ENCODE measurements at regions not wholly inside any gene's neighbourhood (a gene's known extent, or its start where the extent isn't known, plus 50 kb on each side); places are given as distances from the start of the nearest gene placed in this dataset.

DNA sequence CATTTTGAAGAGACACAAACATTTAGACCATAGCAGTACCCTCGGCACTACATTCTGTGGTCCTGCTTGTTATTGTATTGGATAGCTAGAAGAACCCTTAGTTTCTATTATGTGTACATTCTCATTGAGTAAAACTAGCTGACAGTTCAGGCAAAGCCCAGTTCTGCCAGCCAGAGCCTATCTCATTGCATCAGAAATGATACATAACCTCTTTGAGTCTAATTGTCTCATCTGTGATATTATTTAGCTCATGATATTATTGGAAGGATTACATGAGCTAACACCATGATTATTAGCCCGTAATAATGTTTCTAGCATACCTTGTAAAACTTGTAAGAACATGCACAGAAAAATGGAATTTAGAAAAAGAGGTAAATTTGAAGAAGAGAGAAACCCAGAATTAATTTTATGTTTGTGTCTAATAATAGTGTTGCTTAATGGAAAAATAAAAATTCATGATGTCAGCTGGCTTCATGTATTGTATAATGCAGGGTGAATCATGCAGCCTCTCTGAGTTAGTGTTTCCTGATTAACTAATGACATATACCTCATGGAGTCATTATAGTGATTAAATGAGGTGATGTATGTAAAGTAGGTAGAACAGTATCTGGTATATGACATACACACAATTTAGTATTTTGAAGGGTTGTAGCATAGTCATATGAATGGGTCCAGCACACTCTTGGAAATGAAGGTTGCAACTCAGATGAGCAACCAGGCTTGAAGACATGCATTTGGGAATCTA is 339.4 kb upstream of the GRM7 start:
- ATAC-seq (no peak), DNase-seq (ENCODE audit: low spot score) (no peak)

DNA sequence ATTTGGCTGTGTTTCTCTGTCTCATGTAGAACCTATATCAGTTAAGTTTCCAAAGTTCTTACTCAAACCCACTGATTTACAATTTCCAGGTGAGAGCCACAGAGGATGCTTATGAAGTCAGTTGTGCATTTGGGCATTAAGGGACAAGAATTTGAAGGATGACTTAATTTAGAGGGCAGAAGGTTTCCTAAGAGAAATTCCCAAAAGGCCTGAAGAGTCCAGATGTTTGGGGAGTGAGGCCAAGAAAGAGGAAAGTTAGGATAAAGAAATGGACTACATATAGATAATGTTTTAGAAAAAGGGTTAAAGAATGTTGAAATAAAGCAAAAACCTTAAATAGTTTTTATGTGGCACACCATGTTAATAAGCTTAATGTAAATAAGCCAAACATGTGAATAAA is 338.7 kb upstream of the GRM7 start:
- no peak for ATAC-seq
- DNase-seq (ENCODE audit: low spot score), result no peak

DNA sequence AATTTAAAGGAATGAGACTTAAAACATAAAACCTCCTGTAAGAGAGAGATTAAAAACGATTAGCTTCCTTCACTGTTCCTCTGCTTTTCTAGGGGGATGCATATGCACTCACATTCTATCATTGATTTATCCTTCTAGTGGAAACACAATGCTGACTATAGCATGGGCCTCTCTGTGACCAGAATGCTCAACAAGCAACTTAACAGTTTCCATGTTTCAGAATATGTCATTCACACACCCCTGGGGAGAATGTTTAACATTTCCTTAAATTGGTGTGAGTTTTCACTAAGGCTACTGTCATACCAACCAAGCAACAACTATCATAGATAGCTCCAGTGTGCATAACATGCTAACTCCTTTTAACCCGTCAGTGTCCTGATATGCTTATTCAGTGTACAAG is 337.9 kb upstream of the GRM7 start:
- no peak for DNase-seq (ENCODE audit: low spot score)
- no peak for ATAC-seq

DNA sequence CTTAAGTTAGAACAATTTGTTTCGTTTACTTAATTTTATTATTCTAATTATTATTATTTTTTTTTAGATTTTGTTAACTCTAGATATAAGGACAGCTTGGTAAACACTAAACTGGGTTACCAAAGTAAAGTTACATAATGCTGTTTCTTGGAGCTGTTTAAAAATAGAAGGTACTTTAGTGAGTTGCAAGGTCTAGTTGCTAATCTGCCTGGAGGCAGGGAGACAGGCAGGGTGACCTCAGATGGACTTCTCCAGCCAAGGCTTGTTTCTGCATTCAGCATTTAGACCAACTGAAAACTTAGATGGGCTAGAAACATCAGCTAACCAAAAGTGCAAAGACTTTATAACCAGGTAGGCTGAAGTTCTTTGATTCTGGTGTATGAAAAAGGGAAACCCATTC is 336.4 kb upstream of the GRM7 start:
- DNase-seq (ENCODE audit: low spot score) (no peak), ATAC-seq (no peak)

DNA sequence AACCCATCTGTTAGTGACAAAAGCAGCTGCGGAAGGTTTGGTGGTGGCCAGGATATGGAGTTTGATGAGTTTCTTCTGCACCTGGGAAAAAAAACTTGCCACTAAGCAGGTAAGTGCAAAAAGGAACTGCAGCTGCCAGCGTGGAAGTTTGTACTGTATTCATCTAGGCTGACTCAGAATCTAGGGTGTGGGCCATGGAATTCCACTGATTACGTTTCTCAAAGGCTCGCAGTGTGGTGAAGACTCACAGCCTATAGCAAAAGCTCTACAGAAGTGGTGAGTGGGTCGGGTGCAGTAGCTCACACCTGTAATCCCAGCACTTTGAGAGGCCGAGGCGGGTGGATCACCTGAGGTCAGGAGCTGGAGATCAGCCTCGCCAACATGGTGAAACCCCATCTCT is 334.6 kb upstream of the GRM7 start:
- DNase-seq (ENCODE audit: low spot score) (no peak), ATAC-seq (no peak)

DNA sequence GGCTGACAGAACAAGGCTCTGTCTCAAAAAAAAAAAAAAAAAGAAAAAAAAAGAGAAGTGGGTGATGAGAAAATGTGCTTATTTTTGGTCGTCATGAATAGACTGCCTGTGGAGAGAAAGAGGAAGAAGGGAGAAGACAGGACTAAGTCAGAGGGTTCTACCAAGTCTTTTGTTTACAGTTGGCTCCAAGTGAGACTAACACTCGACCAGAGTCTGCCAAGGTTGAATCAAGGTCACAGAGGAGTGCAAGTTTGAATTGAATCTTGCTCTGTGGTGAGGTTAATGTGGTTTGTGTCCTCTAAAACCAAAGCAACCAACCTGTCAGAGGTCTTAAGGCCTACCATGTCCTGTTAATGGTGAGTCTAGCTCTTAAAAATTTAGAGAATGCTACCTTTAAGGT is 334.1 kb upstream of the GRM7 start:
- no peak for DNase-seq (ENCODE audit: low spot score)
- ATAC-seq, result no peak

DNA sequence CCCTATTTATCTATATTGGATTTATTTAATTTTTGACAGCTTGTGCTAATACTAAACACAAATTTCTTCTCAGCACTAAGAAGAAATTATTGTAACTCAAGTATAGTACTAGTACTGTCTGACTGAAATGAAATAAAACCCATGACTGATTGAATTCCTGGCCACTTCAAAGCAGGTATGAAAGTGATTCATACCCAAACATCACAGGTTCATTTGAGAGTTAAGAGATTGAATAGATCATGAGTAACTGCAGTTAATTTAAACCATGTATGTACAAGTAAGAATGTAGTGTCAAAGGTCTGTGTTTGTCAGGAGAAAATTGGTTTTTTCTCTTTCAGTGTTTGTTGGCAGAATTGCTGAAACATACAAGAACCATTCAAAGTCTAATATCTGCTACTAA is 332.0 kb upstream of the GRM7 start:
- DNase-seq (ENCODE audit: low spot score), result no peak

DNA sequence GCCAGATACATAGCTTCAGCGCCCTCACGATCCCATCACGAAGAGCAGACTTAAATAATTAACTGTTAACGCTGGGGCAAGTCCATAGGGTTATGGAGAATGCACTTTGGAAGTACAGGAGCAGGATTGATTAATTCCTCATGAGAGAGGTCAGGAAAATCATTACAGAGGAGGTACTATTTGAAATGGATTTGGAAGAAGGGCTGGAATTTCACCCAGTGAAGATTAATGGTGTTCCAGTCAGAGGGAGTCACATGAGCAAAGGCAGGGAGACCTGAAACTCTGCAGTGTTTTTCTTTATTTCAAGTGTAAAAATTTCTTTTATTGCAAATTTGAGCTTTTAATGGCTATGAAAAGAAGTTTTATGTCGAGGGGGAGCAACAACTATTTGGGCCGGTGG is 329.8 kb upstream of the GRM7 start:
- no peak for DNase-seq (ENCODE audit: low spot score)
- no peak for ATAC-seq

More for the DNA sequence above, 332.0 kb upstream of the GRM7 start:
- ATAC-seq, result no peak

DNA sequence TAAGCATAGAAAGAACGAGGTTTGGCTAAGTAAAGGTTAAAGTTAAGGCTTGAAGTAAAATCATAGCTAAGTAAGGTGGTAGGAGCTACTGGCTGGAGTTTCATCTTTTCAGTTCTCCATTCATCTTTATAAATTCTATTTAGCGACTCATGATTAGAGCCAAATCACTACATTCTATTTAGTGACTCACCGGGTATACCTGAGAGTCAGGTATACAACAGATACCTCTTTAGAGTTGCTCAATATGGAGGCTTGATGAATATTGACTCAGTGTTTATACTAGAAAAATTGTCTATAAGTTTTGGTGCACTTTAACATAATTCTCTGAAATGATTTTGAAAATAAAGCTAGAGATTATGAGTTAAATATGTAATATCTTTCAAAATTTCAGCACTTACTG is 328.8 kb upstream of the GRM7 start:
- no peak for DNase-seq (ENCODE audit: low spot score)

DNA sequence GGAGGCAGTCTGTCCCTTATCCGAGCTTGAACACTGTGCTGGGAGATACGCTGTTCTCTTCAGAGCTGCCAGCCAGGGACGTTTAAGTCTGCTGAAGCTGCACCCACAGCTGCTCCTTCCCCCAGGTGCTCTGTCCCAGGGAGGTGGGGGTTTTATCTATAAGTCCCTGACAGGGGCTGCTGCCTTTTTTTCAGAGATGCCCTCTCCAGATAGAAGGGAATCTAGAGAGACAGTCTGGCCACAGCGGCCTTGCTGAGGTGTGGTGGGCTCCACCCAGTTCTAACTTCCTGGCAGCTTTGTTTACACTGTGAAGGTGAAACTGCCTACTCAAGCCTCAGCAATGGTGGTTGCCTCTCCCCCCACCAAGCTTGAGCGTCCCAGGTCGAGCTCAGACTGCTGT is 319.9 kb upstream of the GRM7 start:
- DNase-seq (ENCODE audit: low spot score) (no peak), ATAC-seq (no peak)

More for the DNA sequence above, 328.8 kb upstream of the GRM7 start:
- ATAC-seq, result no peak

DNA sequence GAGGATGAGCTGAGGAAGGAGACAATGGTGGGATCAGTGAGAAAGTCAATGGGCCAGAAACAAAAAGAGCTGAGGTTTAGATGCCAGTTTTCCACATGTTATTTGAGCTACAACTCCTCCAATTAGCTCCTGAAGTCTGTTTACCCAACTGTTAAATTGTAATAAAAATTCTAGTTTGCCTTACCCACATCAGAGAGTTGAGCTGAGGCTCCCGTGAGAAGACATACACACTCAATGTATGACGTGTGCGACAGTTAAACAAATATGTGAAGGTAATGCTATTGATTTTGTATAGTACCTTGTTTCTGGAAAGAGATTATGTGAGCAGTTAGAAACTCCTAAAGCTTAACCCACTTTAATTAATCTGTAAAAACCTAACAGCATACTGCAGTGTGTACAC is 318.1 kb upstream of the GRM7 start:
- DNase-seq (ENCODE audit: low spot score), result no peak
- no peak for ATAC-seq

DNA sequence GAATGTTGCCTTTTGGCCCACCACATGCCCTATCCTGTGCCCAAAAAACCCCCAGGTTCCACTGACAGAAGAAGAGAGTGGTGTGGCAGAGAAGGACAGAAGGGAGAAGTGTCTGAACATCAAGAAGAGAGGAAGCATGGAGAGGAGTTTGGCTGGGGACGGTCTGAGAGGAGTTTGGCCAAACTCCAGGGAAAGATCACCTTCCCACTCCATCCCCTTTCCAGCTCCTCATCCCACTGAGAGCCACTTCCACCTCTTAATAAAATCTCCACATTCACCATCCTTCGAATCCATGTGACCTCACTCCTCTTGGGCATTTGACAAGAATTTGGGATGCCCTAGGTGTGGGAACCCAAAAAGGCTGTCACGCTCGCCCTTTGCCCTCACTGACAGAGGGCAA is 311.6 kb upstream of the GRM7 start:
- DNase-seq (ENCODE audit: low spot score), result no peak
- ATAC-seq, result no peak

DNA sequence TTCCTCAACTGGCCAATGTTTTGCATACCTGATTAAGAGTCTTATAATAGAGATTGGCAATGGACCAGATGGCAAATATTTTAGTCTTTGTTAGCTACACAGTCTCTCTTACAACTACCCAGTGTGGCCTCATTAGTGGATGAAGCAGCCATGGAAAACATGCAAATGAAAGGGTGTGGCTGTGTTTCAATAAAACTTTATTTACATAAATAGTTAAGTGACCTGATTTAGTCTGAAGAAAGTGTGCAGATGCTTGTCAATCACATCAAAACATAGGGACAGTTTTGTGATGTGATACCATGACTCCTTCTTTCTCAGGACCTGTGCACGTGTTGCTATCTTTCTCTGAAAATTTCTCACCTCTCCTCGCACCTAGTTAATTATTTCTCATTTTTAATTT is 309.8 kb upstream of the GRM7 start:
- ATAC-seq (no peak), DNase-seq (ENCODE audit: low spot score) (no peak)

DNA sequence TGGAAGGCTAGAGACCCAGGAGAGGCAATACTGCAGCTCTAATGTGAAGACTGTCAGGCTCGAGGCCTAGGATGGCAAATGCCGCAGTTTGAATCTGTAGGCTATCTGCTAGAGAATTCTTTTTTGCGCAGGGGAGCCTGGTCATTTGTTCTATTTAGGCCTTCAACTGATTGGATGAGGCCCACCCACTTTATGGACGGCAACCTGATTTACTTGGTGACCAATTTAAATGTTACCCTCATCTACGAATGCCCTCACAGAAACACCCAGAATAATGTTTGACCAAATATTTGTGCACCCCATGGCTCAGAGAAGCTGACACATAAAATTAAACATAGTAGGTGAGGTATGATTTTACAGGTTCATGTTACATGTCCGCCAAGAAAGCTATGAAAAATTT is 300.7 kb upstream of the GRM7 start:
- ATAC-seq (no peak), DNase-seq (ENCODE audit: low spot score) (no peak)

DNA sequence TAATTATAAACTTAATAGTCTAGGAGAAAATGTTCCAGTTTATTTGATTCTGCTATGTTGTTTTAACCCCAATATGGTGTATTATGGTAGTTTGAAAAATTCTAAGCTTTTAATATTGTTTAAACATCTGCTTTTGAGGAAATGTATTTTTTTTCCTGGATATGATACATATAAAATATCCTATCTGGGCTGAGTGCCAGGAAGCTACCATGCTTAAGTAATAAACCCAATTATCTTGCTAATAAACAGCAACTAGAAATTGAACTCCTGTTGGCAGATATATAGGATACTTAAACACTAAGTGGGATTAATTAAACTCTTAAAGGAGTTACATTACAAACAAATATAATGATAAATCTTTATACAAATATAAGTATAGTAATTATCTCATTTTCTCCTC is 293.7 kb upstream of the GRM7 start:
- DNase-seq (ENCODE audit: low spot score) (no peak), ATAC-seq (no peak)

DNA sequence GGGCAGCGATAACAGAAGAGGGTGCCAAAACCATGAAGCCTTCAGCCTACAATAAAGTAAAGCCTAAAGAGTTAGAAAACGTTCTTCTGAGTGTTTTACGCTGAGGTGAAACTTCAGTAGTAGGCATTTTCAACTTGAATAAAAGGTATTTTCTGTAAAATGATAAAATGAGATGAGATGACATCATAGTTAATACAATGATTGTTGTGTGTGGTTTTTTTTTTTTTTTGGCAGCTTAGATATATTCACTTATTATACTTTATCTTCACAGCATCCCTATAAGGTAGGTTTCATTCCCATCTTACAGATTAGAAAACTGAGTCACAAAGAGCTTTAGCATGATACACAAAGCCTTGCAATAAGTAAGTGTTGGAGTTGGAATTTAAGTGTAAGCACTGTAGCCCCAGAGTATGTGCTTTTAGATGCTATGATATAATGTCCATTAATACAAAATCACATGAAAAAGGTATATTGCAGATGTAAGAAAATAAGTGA is 291.9 kb upstream of the GRM7 start:
- ATAC-seq (no peak), DNase-seq (ENCODE audit: low spot score) (no peak)

DNA sequence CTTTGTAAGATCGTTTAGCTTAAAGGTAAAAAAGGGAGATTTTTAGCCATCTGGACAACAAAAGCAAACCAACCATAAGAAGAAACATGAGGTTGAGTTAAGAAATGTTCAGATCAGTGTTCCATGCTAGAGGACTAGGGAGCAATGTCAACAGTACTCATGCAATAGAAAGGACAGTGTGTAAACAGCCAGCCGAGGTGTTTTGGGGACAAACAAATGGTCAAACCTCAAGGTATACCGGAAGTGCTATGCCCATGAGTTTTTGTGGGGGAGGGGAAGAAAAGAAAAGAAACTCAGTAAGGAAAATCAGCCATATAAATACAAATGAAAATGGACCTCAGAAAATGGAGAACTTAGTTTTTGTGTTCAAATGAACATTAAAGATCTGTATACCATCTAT is 289.5 kb upstream of the GRM7 start:
- no peak for DNase-seq (ENCODE audit: low spot score)
- ATAC-seq, result no peak

DNA sequence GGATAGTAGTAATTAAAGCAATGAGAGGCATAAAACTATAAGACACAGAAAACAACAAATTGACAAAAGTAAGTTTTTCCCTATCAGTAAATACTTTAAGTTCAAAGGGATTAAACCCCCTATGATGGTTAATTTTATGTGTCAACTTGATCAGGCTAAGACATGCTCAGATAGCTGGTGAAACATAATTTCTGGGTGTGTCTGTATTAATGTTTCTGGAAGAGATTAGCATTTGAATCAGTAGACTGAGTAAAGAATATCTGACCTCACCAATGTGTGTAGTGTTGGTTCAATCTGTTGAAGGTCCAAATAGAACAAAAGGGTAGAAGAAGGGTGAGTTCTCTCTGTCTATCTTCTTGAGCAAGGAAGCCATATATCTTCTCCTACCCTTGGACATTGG is 283.3 kb upstream of the GRM7 start:
- ATAC-seq, result no peak

DNA sequence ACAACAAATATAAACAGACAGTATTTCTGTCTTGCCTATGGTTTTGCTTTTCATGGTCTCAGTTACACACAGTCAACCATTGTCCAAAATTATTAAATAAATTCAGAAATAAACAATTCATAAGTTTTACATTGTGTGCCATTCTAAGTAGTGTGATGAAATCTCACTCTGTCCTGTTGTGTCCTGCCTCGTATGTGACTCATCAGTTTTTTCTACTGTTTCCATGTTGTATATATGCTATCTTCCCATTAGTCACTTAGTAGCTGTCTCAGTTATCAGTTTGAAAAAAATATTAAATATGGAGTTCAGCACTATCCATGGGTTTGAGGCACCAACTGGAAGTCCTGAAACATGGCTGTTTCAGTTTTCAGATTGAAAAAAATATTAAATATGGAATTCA is 282.4 kb upstream of the GRM7 start:
- no peak for DNase-seq (ENCODE audit: low spot score)
- ATAC-seq, result no peak

More for the DNA sequence above, 283.3 kb upstream of the GRM7 start:
- no peak for DNase-seq (ENCODE audit: low spot score)

DNA sequence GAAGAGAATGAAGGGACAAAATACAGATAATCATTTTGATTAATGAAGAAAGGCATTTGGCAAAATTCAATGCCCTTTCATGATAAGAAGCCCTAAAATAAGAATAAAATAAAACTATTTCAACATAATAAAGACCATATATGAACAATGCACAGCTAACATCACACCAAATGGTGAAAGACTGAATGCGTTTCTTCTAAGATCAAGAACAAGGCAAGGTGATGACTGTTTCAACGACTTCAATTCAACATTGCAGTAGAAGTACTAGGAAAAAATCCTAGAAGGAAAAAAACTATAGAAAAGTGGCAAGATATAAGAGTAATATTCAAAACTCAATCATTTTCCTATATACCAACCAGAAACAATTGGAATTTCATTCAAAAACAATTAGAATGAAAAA is 280.1 kb upstream of the GRM7 start:
- ATAC-seq, result no peak
- no peak for DNase-seq (ENCODE audit: low spot score)

DNA sequence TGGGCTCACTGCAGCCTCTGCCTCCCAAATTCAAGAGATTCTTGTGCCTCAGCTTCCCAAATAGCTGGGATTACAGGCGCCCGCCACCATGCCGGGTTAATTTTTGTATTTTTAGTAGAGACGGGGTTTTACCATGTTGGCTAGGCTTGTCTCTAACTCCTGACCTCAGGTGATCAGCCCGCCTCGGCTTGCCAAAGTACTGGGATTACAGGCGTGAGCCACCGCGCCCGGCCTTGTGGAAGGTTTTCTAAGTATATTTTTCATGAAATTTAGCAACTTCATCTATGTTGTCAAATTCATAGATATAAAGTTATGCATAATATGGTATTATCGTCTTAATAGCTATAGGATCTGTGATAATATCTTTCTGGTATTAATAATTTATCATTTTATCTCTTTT is 275.6 kb upstream of the GRM7 start:
- ATAC-seq (no peak), DNase-seq (ENCODE audit: low spot score) (no peak)

DNA sequence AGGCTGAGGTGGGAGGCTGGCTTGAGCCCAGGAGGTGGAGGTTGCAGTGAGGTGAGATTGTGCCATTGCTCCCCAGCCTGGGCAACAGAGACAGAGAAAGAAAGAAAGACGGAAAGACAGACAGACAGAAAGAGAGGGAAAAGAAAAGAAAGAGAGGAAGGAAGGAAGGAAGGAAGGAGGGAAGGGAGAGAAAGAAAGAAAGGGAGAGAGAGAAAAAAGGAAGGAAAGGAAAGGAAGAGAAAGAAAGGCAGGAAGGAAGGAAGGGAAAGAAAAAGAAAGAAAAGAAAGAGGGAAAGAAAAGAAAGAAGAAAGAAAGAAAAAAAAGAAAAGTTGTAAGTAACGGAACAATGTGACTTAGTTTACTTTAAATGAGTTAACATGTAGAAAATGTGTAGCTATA is 260.7 kb upstream of the GRM7 start:
- no peak for ATAC-seq
- no peak for DNase-seq (ENCODE audit: low spot score)

DNA sequence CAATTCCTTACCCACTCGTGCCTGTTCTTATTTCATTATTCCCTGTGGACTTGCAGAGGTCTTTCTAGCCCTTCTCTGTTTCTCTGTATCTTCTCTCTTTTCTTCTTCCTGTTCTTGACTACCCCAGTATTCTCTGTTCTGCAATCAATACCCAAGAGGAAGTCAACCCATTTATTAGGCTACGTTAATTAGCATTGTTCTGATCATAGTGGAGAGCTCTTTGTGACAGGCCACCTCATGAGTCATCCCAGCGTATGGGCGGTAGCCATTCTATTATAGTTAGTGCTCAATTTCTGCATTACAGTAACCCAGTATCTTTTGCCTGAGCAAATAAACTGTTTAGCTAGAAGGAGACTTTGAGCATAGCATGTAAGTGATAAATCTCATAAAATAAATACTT is 259.5 kb upstream of the GRM7 start:
- no peak for ATAC-seq
- no peak for DNase-seq (ENCODE audit: low spot score)
